ENCODE measurements at regions not wholly inside any gene's neighbourhood (a gene's known extent, or its start where the extent isn't known, plus 50 kb on each side); places are given as distances from the start of the nearest gene placed in this dataset.

DNA sequence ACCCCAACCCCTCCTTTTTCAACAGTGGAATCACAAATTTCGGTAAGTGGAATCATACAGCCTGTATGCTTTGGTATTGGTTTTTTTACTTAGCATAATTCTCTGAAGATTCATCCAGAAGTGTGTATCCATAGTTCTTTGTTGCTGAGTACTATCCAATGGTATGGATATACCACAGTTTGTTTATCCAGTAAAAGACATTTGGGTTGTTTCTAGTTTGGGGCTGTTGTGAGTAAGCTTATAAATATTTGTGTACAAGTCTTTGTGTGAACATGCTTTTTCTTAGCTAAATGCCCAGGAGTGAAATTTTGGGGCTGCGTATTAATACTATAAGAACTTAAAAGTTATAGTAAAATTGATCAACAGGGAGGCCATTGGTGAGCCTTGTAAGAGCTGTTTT lies 57.5 kb upstream of the GC start:
- ATAC-seq (replicated peaks) (no peak), DNase-seq (no peak)
- H3K9me3 Mint-ChIP-seq = no peaks in the 10 kb centered on the region
- H3K4me1 Mint-ChIP-seq = no peaks in the 10 kb centered on the region
- no peak overlapping the region for H3K27ac Mint-ChIP-seq
- H3K27me3 Mint-ChIP-seq = no peaks in the 10 kb centered on the region
- H3K36me3 Mint-ChIP-seq = no peaks in the 10 kb centered on the region
- no peak overlapping the region for H3K4me3 Mint-ChIP-seq

DNA sequence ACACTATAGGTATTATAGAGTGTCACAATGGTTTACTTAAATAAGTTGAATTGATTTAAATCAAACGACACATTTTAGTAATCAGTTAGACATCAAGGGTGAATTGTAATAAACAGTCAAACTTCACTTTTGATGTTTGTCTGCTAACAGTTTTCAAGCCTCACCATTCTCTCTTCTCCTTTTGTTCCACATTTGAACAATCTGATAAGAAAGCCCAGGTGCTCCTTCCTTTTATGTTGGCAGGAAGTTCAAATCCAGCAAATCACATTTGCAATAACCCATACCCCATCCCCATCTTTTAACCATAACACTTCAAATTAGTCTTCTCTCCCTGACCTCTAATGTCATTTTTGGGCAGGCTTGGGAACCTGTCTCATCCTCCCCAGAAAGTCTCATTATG lies 63.4 kb upstream of the GC start:
- DNase-seq = no peak
- no peaks in the 10 kb centered on the region for H3K36me3 Mint-ChIP-seq
- no peak overlapping the region for H3K27ac Mint-ChIP-seq
- H3K27me3 Mint-ChIP-seq = no peaks in the 10 kb centered on the region
- H3K9me3 Mint-ChIP-seq = no peaks in the 10 kb centered on the region
- H3K4me1 Mint-ChIP-seq = no peaks in the 10 kb centered on the region
- no peak overlapping the region for H3K4me3 Mint-ChIP-seq
- ATAC-seq (replicated peaks) = no peak

DNA sequence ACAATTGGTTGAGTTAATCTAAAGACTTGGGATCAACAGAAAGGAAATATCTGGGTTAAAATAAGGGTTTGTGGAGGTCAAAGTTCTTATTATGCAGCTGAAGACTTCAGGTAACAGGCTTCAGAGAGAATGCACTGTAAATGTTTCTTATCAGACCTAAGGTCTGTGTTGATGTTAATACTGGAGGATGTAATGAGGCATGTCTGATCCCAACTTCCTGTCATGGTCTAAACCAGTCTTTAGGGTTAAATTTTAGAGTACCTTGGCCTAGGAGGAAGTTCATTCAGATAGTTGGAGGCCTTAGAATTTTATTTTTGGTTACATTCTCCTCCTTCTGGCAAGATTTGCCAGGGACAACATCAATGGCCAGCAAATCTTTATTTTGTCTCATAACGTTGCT lies 72.1 kb upstream of the GC start:
- ATAC-seq (replicated peaks) = no peak
- Mint-ChIP-seq H3K4me3 (no peak overlapping the region), H3K27me3 (no peaks in the 10 kb centered on the region), H3K4me1 (no peaks in the 10 kb centered on the region), H3K9me3 (no peaks in the 10 kb centered on the region), H3K27ac (no peak overlapping the region), H3K36me3 (no peaks in the 10 kb centered on the region)
- no peak for DNase-seq

DNA sequence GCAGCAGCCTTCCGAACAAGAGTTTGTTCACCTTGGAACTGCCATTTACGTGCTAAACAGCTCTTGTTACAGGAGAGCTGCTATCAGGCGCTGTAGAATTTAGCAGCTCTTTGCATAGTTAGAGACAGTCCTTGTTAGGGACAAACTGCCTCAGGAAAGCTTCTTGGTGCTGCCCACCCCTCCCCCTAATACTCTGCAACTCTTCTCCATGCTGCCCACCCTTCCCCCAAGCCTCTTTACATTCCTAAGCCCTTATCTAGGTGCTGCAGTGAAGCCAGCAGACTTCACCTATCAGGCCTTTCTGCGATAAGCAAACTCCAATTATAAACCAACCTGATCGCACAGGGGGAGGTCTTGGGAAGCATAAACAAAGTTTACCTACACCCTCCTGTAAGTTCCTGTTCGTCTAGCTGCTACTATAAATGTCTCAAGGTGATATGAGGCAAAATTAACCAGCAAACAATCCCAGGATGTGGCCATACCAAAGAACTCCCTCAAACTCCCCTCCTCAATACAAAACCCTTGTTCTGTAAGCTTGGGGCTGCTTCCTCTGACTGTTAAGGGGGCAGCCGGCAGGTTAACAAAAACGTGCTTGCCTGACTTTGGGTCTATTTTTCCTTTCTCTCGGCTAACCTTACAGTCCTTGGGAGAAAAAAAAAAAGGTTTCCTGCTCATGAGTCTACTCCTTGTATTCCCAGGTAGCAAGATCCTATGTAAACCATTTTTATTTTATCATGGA lies 74.0 kb upstream of the GC start:
- H3K4me3 Mint-ChIP-seq = no peak overlapping the region
- ATAC-seq (replicated peaks) = no peak
- no peaks in the 10 kb centered on the region for H3K36me3 Mint-ChIP-seq
- H3K27me3 Mint-ChIP-seq = no peaks in the 10 kb centered on the region
- H3K27ac Mint-ChIP-seq = no peak overlapping the region
- DNase-seq = no peak
- H3K4me1 Mint-ChIP-seq = no peaks in the 10 kb centered on the region
- H3K9me3 Mint-ChIP-seq = peaks cover 0 to under 1% of the 10 kb centered on the region in 2 donors

DNA sequence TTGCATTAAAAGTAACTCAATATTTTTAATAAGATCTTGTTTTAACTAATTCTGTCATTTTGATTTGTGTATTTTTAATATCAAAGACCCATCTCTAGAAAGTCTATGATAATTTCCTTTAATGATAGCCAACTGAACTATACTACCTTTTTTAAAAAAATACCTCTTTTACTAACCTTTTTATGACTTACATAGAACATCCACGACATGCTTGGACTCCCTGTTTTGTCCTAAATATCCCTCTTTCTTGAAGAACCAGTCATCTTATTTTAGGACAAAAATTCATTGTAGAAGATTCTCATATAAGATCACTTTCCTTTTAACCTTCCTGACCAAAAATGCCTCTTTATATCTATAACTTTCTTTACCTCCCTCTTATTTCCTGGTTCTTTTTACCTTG lies 76.8 kb upstream of the GC start:
- no peaks in the 10 kb centered on the region for H3K4me1 Mint-ChIP-seq
- DNase-seq (no peak), ATAC-seq (replicated peaks) (no peak)
- H3K9me3 Mint-ChIP-seq = peaks cover 4 to 11% of the 10 kb centered on the region in 2 donors
- no peak overlapping the region for H3K27ac Mint-ChIP-seq
- H3K36me3 Mint-ChIP-seq = no peaks in the 10 kb centered on the region
- H3K4me3 Mint-ChIP-seq = no peak overlapping the region
- no peaks in the 10 kb centered on the region for H3K27me3 Mint-ChIP-seq

DNA sequence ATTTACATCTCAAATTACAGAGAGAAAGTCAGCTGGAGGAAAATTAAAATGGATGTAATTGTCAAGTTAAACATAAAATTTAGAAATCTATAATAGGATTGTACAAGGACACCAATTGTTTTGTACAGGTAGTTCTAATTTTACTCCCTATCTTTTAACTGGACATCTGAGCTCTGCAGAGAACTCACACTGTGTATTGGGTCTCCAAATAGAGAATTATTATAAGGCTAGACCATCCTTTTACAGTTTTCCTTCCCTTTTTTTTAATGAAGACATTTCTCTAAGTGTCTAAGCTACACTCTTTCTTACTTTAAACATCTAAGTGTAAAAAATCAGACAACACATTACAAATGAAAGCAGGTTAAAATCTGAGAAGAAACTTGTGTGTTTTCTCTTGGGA lies 78.4 kb upstream of the GC start:
- Mint-ChIP-seq H3K9me3 (peaks cover 4 to 11% of the 10 kb centered on the region in 2 donors), H3K27ac (no peak overlapping the region), H3K36me3 (no peaks in the 10 kb centered on the region), H3K4me1 (no peaks in the 10 kb centered on the region), H3K27me3 (no peaks in the 10 kb centered on the region), H3K4me3 (no peak overlapping the region)
- no peak for DNase-seq
- ATAC-seq (replicated peaks) = no peak

DNA sequence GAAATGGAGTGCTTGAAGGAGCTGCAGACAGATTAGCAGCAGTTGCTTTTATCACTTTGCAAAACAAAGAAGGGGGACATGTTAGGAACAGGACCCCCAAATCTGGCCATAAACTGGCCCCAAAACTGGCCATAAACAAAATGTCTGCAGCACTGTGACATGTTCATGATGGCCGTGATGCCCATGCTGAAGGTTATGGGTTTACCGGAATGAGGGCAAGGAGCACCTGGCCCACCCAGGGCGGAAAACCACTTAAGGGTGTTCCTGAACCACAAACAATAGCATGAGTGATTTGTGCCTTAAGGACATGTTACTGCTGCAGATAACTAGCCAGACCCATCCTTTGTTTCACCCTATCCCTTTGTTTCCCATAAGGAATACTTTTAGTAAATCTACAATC lies 79.6 kb upstream of the GC start:
- H3K4me3 Mint-ChIP-seq = no peak overlapping the region

DNA sequence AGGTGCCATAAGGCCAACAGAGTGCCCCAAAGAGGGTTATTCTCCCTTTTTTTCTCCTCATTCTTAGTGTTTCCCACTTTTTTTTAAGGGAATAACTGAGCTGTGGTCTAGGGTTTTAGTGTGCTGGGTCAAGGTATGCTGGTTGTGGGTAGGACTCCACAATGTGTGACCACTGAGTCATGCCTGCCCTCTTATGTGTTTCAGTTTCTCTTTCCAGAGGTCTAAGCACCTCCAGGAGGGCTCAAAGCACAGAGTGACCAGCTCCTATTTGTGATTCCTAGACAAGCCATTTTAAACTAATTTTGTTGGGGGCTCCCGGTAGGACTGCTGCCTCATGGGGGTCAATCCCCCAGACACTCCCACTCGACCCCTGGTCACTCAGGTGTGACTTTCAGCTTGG lies 80.5 kb upstream of the GC start:
- peaks cover 4 to 11% of the 10 kb centered on the region in 2 donors for H3K9me3 Mint-ChIP-seq
- H3K36me3 Mint-ChIP-seq = no peaks in the 10 kb centered on the region
- no peak for DNase-seq
- no peak for ATAC-seq (replicated peaks)
- H3K27me3 Mint-ChIP-seq = no peaks in the 10 kb centered on the region
- no peak overlapping the region for H3K27ac Mint-ChIP-seq
- no peaks in the 10 kb centered on the region for H3K4me1 Mint-ChIP-seq
- no peak overlapping the region for H3K4me3 Mint-ChIP-seq

More for the DNA sequence above, 79.6 kb upstream of the GC start:
- H3K27me3 Mint-ChIP-seq = no peaks in the 10 kb centered on the region
- no peak overlapping the region for H3K27ac Mint-ChIP-seq
- peaks cover 4 to 11% of the 10 kb centered on the region in 2 donors for H3K9me3 Mint-ChIP-seq
- no peaks in the 10 kb centered on the region for H3K36me3 Mint-ChIP-seq
- no peaks in the 10 kb centered on the region for H3K4me1 Mint-ChIP-seq
- ATAC-seq (replicated peaks) = no peak
- DNase-seq = no peak

DNA sequence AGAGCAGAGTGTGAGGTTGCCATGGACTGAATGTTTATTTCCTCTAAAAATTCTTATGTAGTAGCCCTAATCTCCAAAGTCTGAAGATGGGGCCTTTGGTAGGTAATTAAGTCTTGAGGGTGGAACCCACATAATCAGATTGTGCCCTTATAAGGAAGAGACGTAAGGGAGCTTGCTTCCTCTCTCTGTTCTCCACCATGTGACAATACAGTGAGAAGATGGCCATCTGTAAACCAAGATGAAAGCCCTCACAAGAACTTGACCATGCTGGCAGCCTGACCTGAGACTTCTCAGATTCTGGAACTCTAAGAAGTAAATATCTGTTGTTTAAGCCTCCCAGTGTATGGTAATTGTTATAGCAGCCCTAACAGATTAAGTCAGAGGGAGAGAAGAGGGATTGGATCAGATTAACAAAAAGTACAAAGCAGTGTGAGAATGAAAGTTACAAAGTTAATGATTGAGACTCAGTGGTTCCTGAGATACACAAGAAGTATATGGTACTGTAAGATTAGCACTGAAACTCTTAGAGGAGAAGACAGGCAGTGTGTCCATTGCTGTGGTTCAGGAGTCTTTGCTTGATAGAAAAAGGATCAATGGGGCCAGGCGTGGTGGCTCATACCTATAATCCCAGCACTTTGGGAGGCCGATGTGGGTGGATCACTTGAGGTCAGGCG lies 82.5 kb upstream of the GC start:
- H3K4me3 Mint-ChIP-seq = no peak overlapping the region
- ATAC-seq (replicated peaks) (no peak), DNase-seq (no peak)
- H3K27ac Mint-ChIP-seq = no peak overlapping the region
- no peaks in the 10 kb centered on the region for H3K27me3 Mint-ChIP-seq
- H3K36me3 Mint-ChIP-seq = no peaks in the 10 kb centered on the region
- H3K4me1 Mint-ChIP-seq = no peaks in the 10 kb centered on the region
- H3K9me3 Mint-ChIP-seq = peaks cover 4 to 11% of the 10 kb centered on the region in 2 donors

DNA sequence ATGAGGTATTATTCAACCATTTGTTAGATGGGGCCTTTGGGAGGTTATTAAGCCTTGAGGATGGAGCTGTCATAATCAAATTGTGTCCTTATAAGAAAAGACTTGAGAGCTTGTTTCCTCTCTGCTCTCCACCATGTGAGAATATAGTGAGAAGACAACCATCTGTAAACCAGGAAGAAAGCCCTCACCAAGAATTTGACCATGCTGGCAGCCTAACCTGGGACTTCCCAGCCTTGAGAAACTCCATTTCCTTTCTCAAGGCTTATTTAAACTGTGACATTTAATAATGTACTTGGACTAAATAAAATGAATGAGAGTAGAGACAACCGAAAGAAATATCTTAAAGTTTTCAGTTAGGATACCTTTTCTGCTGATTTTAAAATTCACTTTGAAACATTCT lies 83.7 kb upstream of the GC start:
- Mint-ChIP-seq H3K27ac (no peak overlapping the region), H3K27me3 (no peaks in the 10 kb centered on the region), H3K9me3 (peaks cover 4 to 11% of the 10 kb centered on the region in 2 donors), H3K36me3 (no peaks in the 10 kb centered on the region), H3K4me1 (no peaks in the 10 kb centered on the region), H3K4me3 (no peak overlapping the region)
- no peak for ATAC-seq (replicated peaks)
- no peak for DNase-seq

DNA sequence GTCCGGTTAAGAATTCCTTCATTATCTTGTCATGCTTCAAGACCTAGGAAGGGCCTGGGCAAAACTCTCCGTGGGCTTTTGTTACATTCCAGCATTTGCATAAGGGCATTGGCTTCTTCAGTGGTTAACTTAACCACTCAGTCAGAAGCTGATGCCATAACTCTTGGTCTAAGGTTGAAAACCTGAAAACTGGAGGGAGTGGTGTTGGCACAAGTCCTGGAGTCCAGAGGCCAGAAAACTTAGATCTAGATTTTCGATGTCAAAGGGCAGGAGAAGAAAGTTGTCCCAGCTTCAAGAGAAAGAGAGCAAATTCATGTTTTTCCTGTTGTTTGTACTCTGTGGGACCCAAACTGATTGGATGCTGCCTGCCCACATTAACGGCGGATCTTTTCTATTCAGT lies 86.6 kb upstream of the GC start:
- H3K4me3 Mint-ChIP-seq = no peak overlapping the region
- peaks cover 0 to under 1% of the 10 kb centered on the region in 2 donors for H3K9me3 Mint-ChIP-seq
- no peaks in the 10 kb centered on the region for H3K36me3 Mint-ChIP-seq
- DNase-seq (no peak), ATAC-seq (replicated peaks) (no peak)
- no peak overlapping the region for H3K27ac Mint-ChIP-seq
- H3K27me3 Mint-ChIP-seq = no peaks in the 10 kb centered on the region
- no peaks in the 10 kb centered on the region for H3K4me1 Mint-ChIP-seq

DNA sequence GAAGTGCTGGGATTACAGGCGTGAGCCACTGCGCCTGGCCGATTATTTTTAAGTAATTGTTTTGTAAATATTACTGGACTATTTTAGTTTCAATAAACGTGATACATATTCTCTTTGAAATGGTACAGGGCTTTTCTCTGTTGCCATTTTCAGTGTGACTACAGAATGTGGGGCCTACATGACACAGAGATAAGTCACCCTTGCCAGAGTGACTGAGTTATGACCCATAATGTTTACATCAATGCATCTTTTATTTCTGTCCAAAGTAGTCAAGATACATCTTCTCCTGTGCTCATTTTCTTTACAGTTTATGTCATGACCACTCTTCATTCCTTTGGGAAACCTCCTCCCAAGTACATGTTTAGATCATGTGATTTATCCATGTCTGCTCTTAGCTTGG lies 88.3 kb upstream of the GC start:
- Mint-ChIP-seq H3K27ac (no peak overlapping the region), H3K36me3 (no peaks in the 10 kb centered on the region), H3K9me3 (peaks cover 3 to 4% of the 10 kb centered on the region in 2 donors), H3K4me3 (no peak overlapping the region), H3K27me3 (no peaks in the 10 kb centered on the region), H3K4me1 (no peaks in the 10 kb centered on the region)
- DNase-seq (no peak), ATAC-seq (replicated peaks) (no peak)

DNA sequence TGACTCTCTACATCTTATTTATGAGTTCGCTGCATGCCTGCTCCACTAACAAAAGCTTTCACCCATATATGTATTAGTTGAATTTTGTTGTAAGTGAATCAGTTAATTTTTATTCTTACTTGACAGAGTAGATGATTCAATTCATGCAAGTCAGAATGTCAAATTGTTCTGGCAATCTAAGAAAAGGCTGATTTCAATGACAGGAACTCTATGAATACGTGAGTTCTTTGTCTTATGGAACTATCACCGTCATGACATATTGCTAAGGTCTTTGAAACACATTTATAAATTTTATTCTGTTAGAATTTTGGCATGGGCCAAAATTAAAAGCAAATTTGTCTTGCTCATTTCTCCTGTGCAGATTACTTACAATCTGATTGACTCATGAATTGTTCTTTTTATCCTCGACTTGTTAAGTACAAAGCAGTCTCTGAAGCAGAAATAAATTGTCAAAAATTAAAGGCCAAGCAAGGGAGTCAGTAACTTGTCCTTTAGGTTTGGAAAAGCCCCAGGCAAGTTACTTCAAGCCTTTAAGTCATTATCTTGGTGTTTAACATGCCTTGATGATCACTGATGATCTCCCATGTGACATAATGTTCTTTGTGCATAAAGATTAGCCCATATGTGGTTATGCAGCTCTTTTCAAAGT lies 89.0 kb upstream of the GC start:
- H3K27ac Mint-ChIP-seq = no peak overlapping the region
- H3K4me1 Mint-ChIP-seq = no peaks in the 10 kb centered on the region
- ATAC-seq (replicated peaks) = no peak
- H3K27me3 Mint-ChIP-seq = no peaks in the 10 kb centered on the region
- no peak overlapping the region for H3K4me3 Mint-ChIP-seq
- peaks cover 3 to 4% of the 10 kb centered on the region in 2 donors for H3K9me3 Mint-ChIP-seq
- no peak for DNase-seq
- no peaks in the 10 kb centered on the region for H3K36me3 Mint-ChIP-seq

DNA sequence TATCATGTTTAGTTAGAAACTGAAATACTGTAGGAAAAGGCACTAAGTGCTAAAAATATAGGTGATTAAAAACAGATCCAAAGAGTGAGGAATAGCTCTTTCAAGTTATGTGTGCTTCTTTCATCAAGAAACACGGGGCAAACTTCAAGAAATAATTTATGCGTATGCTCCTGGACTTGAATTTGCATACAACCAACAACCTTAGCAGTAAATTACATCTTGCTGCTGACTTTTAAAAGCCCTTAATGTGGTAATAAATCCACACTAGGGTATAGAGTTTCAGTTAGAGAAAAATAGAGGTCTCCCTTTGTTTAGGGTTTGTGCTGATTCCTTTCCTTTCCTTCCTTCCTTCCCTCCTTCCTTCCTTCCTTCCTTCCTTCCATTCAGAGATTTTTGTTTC lies 94.5 kb upstream of the GC start:
- Mint-ChIP-seq H3K36me3 (no peaks in the 10 kb centered on the region), H3K4me1 (no peaks in the 10 kb centered on the region)

More for the DNA sequence above, 94.5 kb upstream of the GC start:
- Mint-ChIP-seq H3K9me3 (peaks cover 4% of the 10 kb centered on the region in 2 donors), H3K4me3 (no peak overlapping the region), H3K27me3 (no peaks in the 10 kb centered on the region), H3K27ac (no peak overlapping the region)
- DNase-seq = no peak
- no peak for ATAC-seq (replicated peaks)
